SU-DHL-6 (cell line): ENCODE measurements at regions not wholly inside any gene's neighbourhood (a gene's known extent, or its start where the extent isn't known, plus 50 kb on each side); places are given as distances from the start of the nearest gene placed in this dataset.

Source experiments
- H2AFZ ChIP-seq: fragments of 200-600 bp; sonication (generic); 2 replicates; pipeline ENCODE4 v1.6.1; 2014; ENCODE audit warnings: low read depth, mild to moderate bottlenecking, moderate library complexity, mixed read lengths, antibody characterized with exemption, low read length; ENCODE audit not compliant: severe bottlenecking
- H3F3A ChIP-seq: fragments of 200-600 bp; shearing (Covaris generic); 2 replicates; pipeline ENCODE4 v1.6.0; 2016; ENCODE audit warnings: antibody characterized with exemption, mild to moderate bottlenecking; ENCODE audit not compliant: insufficient read depth
- H3K27ac ChIP-seq: fragments of 200-600 bp; sonication (generic); 2 replicates; pipeline ENCODE4 v1.5.1; 2016; ENCODE audit warnings: low read depth, mild to moderate bottlenecking, low read length, moderate library complexity, mixed read lengths
- H3K27me3 ChIP-seq: fragments of 200-600 bp; sonication (generic), shearing (Covaris generic); 2 replicates; pipeline ENCODE4 v1.6.0; 2014; ENCODE audit warnings: mild to moderate bottlenecking, low read length
- H3K36me3 ChIP-seq: fragments of 200-600 bp; sonication (generic); 2 replicates; pipeline ENCODE4 v1.6.1; 2014; ENCODE audit warnings: mild to moderate bottlenecking, low read length, mixed read lengths
- H3K4me2 ChIP-seq: fragments of 300-600, 200-600 bp; shearing (Covaris generic), sonication (generic); 2 replicates; pipeline ENCODE4 v1.6.0; 2014; ENCODE audit warnings: low read length, low read depth, mild to moderate bottlenecking; ENCODE audit not compliant: poor library complexity, severe bottlenecking
- H3K4me3 ChIP-seq: fragments of 200-600 bp; sonication (generic); 2 replicates; pipeline ENCODE4 v1.5.1; 2014; ENCODE audit warnings: antibody characterized with exemption, low read length, mild to moderate bottlenecking, mixed read lengths; ENCODE audit not compliant: insufficient read depth, poor library complexity, severe bottlenecking
- H3K79me2 ChIP-seq: fragments of 200-600 bp; sonication (generic); 2 replicates; pipeline ENCODE4 v1.6.1; 2014; ENCODE audit warnings: mild to moderate bottlenecking, low read length, moderate library complexity; ENCODE audit not compliant: insufficient read depth
- H3K9ac ChIP-seq: fragments of 200-600 bp; sonication (generic); 2 replicates; pipeline ENCODE4 v1.7.0; 2014; ENCODE audit warnings: mild to moderate bottlenecking, low read length
- H3K9me2 ChIP-seq: fragments of 200-600 bp; sonication (generic); replicated peaks from 2 replicates; pipeline ENCODE4 v1.6.1; 2014; ENCODE audit warnings: low read length; ENCODE audit not compliant: insufficient read depth
- H3K9me3 ChIP-seq: fragments of 200-600 bp; sonication (generic); 2 replicates; pipeline ENCODE4 v1.6.1; 2014; ENCODE audit warnings: low read length, mixed read lengths; ENCODE audit not compliant: insufficient read depth
- H4K20me1 ChIP-seq: fragments of 200-600 bp; sonication (generic); 2 replicates; pipeline ENCODE4 v1.6.1; 2014; ENCODE audit warnings: low read depth, mild to moderate bottlenecking, antibody characterized with exemption, low read length, moderate library complexity, mixed read lengths
- EZH2phosphoT487 ChIP-seq: fragments of 200-600 bp; sonication (generic), shearing (Covaris generic); conservative IDR thresholded peaks from 2 replicates; pipeline ENCODE4 v1.6.1; 2018; ENCODE audit warnings: mild to moderate bottlenecking, antibody characterized with exemption, low read length, moderate library complexity, mixed read lengths
- TF ChIP-seq, protein P1 (sequence below): fragments of 200-600 bp; sonication (generic); IDR thresholded peaks from one replicate; pipeline ENCODE4 v1.5.1; 2017; ENCODE audit warnings: antibody characterized with exemption, mild to moderate bottlenecking, low read length, moderate library complexity; ENCODE audit not compliant: insufficient read depth, poor library complexity, severe bottlenecking

DNA sequence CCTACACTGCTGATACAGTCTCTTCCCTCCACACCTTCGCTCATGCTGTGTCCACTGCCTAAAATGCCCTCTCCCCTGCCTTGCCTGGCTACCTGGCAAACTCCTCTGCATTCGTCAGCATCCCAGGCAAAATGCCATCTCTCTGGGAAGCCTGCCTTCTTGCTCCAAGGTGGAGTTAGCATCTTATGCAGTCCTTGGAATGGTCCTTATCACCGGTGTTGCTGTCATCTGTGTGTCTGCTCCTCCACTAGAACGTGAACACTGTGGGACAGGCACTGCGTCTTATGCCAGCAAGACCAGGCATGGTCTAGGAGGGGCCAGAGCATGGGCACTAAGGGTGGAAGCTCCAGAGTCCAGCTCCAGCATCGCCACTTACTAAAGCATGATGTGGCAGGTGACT, 211.8 kb downstream of the MATN1 start:
- H3K9me2 ChIP-seq = no peaks in the 10 kb centered on the region
- no peaks in the 10 kb centered on the region for H3K9me3 ChIP-seq
- TF ChIP-seq, protein P1, sequence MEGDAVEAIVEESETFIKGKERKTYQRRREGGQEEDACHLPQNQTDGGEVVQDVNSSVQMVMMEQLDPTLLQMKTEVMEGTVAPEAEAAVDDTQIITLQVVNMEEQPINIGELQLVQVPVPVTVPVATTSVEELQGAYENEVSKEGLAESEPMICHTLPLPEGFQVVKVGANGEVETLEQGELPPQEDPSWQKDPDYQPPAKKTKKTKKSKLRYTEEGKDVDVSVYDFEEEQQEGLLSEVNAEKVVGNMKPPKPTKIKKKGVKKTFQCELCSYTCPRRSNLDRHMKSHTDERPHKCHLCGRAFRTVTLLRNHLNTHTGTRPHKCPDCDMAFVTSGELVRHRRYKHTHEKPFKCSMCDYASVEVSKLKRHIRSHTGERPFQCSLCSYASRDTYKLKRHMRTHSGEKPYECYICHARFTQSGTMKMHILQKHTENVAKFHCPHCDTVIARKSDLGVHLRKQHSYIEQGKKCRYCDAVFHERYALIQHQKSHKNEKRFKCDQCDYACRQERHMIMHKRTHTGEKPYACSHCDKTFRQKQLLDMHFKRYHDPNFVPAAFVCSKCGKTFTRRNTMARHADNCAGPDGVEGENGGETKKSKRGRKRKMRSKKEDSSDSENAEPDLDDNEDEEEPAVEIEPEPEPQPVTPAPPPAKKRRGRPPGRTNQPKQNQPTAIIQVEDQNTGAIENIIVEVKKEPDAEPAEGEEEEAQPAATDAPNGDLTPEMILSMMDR = no peak
- TF ChIP-seq EZH2phosphoT487 = no peak
- no peak overlapping the region for H3K4me2 ChIP-seq
- no peaks in the 10 kb centered on the region for H3K27me3 ChIP-seq
- no peak overlapping the region for H2AFZ ChIP-seq
- H3K4me3 ChIP-seq = no peak overlapping the region
- no peaks in the 10 kb centered on the region for H4K20me1 ChIP-seq
- no peak overlapping the region for H3K9ac ChIP-seq
- H3K36me3 ChIP-seq = no peaks in the 10 kb centered on the region
- H3K79me2 ChIP-seq = no peaks in the 10 kb centered on the region
- no peaks in the 10 kb centered on the region for H3F3A ChIP-seq
- no peak overlapping the region for H3K27ac ChIP-seq

DNA sequence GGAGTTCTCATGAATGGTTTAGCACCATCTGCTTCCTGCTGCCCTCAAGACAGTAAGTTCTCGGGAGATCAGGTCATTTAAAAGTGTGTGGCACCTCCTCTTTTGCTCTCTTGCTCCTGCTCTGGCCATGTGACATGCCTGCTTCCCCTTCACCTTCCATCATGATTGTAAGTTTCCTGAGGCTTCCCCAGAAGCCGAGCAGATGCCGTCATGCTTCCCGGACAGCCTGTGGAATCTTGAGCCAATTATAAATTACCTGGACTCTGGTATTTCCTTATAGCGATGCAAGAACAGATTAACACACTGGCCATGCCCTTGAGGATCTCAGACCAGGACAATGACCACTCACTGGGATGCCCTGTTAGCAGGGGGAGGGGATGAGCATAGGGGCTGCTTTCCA, 212.3 kb downstream of the MATN1 start:
- no peak for TF ChIP-seq EZH2phosphoT487
- TF ChIP-seq, protein P1 = no peak
- H3K9ac ChIP-seq = no peak overlapping the region
- no peak overlapping the region for H3K27ac ChIP-seq

DNA sequence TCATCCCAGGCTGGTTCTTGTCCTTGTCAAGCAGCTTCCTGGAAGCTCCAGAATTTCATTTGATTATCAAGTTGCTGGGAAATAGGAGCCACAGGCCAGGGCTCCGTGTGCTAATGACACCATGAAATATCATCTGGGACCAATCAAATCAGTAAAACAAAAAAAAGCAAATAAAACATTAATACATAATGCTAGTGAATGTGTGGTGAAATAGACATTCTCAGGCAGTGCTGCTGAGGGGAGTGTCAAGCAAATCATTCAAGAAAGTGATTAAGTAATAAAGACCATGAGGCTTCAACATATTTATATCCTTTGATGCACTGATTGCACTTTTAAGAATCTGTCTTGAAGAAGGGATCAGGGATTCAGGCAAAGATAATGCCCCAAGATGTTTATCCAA, 213.7 kb downstream of the MATN1 start:
- Histone ChIP-seq H2AFZ (no peak overlapping the region), H3K9me3 (no peaks in the 10 kb centered on the region), H3K27me3 (no peaks in the 10 kb centered on the region), H4K20me1 (no peaks in the 10 kb centered on the region), H3K4me2 (no peak overlapping the region), H3K4me3 (no peak overlapping the region), H3K9me2 (no peaks in the 10 kb centered on the region), H3K27ac (no peak overlapping the region), H3F3A (no peaks in the 10 kb centered on the region), H3K79me2 (no peaks in the 10 kb centered on the region), H3K36me3 (no peaks in the 10 kb centered on the region), H3K9ac (no peak overlapping the region)
- no peak for TF ChIP-seq EZH2phosphoT487
- TF ChIP-seq, protein P1 = no peak

More for the DNA sequence above, 212.3 kb downstream of the MATN1 start:
- Histone ChIP-seq H3K4me2 (no peak overlapping the region), H2AFZ (no peak overlapping the region), H3K4me3 (no peak overlapping the region), H3K9me2 (no peaks in the 10 kb centered on the region), H3F3A (no peaks in the 10 kb centered on the region), H3K9me3 (no peaks in the 10 kb centered on the region), H3K36me3 (no peaks in the 10 kb centered on the region), H3K79me2 (no peaks in the 10 kb centered on the region), H3K27me3 (no peaks in the 10 kb centered on the region), H4K20me1 (no peaks in the 10 kb centered on the region)

DNA sequence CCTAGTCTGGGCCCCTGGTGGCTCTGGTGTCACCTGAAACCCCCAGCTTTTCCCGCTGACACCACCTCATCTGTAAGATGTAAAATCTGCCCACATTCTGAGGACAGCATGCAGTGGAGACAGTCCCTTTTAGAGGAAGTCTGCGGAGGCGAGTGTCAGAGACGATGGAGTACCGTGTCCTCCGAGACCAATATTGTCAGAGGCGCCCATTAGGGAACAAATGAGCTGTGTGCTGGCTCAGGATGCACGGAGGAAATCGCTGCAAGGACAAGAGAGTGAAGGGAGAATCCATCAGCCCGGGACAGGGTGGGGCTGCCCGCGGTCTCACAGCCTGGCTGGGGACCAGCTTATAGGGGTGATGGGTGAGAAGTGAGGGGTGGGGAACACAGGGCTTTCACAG, 214.8 kb downstream of the MATN1 start:
- H4K20me1 ChIP-seq = no peaks in the 10 kb centered on the region
- H3K9ac ChIP-seq = no peak overlapping the region
- no peaks in the 10 kb centered on the region for H3F3A ChIP-seq
- no peak overlapping the region for H3K27ac ChIP-seq
- H3K9me3 ChIP-seq = no peaks in the 10 kb centered on the region
- H3K4me2 ChIP-seq = no peak overlapping the region
- H2AFZ ChIP-seq = no peak overlapping the region
- H3K79me2 ChIP-seq = no peaks in the 10 kb centered on the region
- TF ChIP-seq EZH2phosphoT487 = no peak
- TF ChIP-seq, protein P1 = no peak
- H3K4me3 ChIP-seq = no peak overlapping the region
- no peaks in the 10 kb centered on the region for H3K36me3 ChIP-seq
- H3K27me3 ChIP-seq = no peaks in the 10 kb centered on the region
- no peaks in the 10 kb centered on the region for H3K9me2 ChIP-seq
